A673 (cell line): ENCODE measurements at regions not wholly inside any gene's neighbourhood (a gene's known extent, or its start where the extent isn't known, plus 50 kb on each side); places are given as distances from the start of the nearest gene placed in this dataset.

Source experiments
- EZH2 ChIP-seq: fragments of 200-600 bp; sonication (generic); IDR thresholded peaks from 2 replicates; pipeline ENCODE4 v1.6.1; 2017; ENCODE audit warnings: borderline replicate concordance, low read depth, mild to moderate bottlenecking, mixed read lengths, antibody characterized with exemption, low read length; ENCODE audit not compliant: poor library complexity, severe bottlenecking
- TF ChIP-seq, protein P1 (sequence below): fragments of 300-800, 200-600 bp; sonication (generic); conservative IDR thresholded peaks from 2 replicates; pipeline ENCODE4 v1.5.1; 2017; ENCODE audit warnings: low read depth, mild to moderate bottlenecking, antibody characterized with exemption, low read length, moderate library complexity, mixed read lengths

DNA sequence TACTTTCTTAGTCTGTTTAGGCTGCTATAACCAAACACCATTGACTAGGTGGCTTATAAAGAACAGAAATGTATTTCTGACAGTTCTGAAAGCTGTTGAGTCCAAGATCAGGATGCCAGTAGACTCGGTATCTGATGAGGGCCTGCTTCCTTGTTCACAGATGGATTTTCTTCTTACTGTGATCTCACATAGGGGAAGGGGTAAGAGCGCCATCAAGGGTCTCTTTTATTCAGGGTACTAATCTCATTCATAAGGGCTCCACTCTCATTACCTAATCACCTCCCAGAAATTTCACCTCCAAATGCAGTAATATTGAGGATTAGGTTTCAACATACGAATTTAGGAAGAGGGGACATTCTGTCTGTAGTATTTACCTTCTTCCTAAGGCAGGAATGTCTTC, 384.0 kb upstream of the DMAC1 start:
- TF ChIP-seq, protein P1, sequence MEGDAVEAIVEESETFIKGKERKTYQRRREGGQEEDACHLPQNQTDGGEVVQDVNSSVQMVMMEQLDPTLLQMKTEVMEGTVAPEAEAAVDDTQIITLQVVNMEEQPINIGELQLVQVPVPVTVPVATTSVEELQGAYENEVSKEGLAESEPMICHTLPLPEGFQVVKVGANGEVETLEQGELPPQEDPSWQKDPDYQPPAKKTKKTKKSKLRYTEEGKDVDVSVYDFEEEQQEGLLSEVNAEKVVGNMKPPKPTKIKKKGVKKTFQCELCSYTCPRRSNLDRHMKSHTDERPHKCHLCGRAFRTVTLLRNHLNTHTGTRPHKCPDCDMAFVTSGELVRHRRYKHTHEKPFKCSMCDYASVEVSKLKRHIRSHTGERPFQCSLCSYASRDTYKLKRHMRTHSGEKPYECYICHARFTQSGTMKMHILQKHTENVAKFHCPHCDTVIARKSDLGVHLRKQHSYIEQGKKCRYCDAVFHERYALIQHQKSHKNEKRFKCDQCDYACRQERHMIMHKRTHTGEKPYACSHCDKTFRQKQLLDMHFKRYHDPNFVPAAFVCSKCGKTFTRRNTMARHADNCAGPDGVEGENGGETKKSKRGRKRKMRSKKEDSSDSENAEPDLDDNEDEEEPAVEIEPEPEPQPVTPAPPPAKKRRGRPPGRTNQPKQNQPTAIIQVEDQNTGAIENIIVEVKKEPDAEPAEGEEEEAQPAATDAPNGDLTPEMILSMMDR, result no peak
- no peak for TF ChIP-seq EZH2
